ENCODE measurements at regions not wholly inside any gene's neighbourhood (a gene's known extent, or its start where the extent isn't known, plus 50 kb on each side); places are given as distances from the start of the nearest gene placed in this dataset.

- ChIA-PET CTCF (no interaction called here), POLR2A (no interaction called here)
- H3K4me1 ChIP-seq (ENCODE audit: control insufficient read depth, insufficient read depth, low read length) = no peaks in the 10 kb centered on the region
- no peaks in the 10 kb centered on the region for H3K36me3 ChIP-seq (ENCODE audit: control insufficient read depth in 2 of 2, insufficient read depth in 1 of 2, low read length in 2 of 2)
- no peak overlapping the region for H3K27ac ChIP-seq (ENCODE audit: extremely low read depth, low read depth, low read length)
- TF ChIP-seq SP3 (tag by site-specific recombination; IDR thresholded peaks at IDR 0.05) = no peak
- TF ChIP-seq GLIS1 (tag by site-specific recombination; IDR thresholded peaks at IDR 0.05) = peak; percentile 23; the same call in 1 of the 2 replicates
- TF ChIP-seq ZSCAN16 (tag by site-specific recombination; IDR thresholded peaks at IDR 0.05) = no peak
- peak; percentile 19; the same call in 1 of the 2 replicates for TF ChIP-seq ZBTB17 (tag by site-specific recombination; IDR thresholded peaks at IDR 0.05)
- TF ChIP-seq ZNF19 (tag by site-specific recombination; IDR thresholded peaks at IDR 0.05; ENCODE audit: low read depth) = no peak
- TF ChIP-seq ZNF600 (tag by site-specific recombination; IDR thresholded peaks at IDR 0.05) = no peak
- no peak for TF ChIP-seq ZNF777 (tag by site-specific recombination; IDR thresholded peaks at IDR 0.05; ENCODE audit: borderline replicate concordance)
- no peak for TF ChIP-seq ZNF114 (tag by site-specific recombination; IDR thresholded peaks at IDR 0.05)
- peak; percentile 67 for TF ChIP-seq ZNF629 (tag by site-specific recombination; IDR thresholded peaks at IDR 0.05)
- TF ChIP-seq ZNF837 (tag by site-specific recombination; IDR thresholded peaks at IDR 0.05) = no peak
- TF ChIP-seq KLF7 (tag by site-specific recombination; IDR thresholded peaks at IDR 0.05; ENCODE audit: borderline replicate concordance) = no peak
- no peak for TF ChIP-seq ZNF514 (tag by site-specific recombination; IDR thresholded peaks at IDR 0.05)
- 0 out of 2 replicates have a peak, but pooled peaks have one; percentile 12 for TF ChIP-seq PRDM1 (tag by site-specific recombination; IDR thresholded peaks at IDR 0.05)
- TF ChIP-seq ZNF623 (tag by site-specific recombination; IDR thresholded peaks at IDR 0.05) = no peak
- peak; percentile 84 for TF ChIP-seq ZNF366 (tag by site-specific recombination; conservative IDR thresholded peaks at IDR 0.05)
- TF ChIP-seq ZNF521 (tag by site-specific recombination; IDR thresholded peaks at IDR 0.05) = no peak
- TF ChIP-seq ATF2 (tag by site-specific recombination; IDR thresholded peaks at IDR 0.05; ENCODE audit: low read depth) = peak; percentile 71; the same call in 1 of the 2 replicates
- TF ChIP-seq ZNF335 (tag by site-specific recombination; conservative IDR thresholded peaks at IDR 0.05) = peak; percentile 36; the same call in 1 of the 2 replicates
- TF ChIP-seq ZBTB21 (tag by site-specific recombination; IDR thresholded peaks at IDR 0.05) = peak; percentile 79
- peak; percentile 56 for TF ChIP-seq SP7 (tag by site-specific recombination; IDR thresholded peaks at IDR 0.05)
- H3K9me3 ChIP-seq (ENCODE audit: control insufficient read depth, insufficient read depth, low read depth, low read length) = no peaks in the 10 kb centered on the region
- H3K4me3 ChIP-seq (ENCODE audit: low read depth, low read length) = no peak overlapping the region
Measured at GRCh38 chr5:123844873-123845272, 332.9 kb downstream of the CSNK1G3 start.

- Histone ChIP-seq H3K9me3 (ENCODE audit: control insufficient read depth, insufficient read depth, low read depth, low read length) (no peaks in the 10 kb centered on the region), H3K4me3 (ENCODE audit: low read depth, low read length) (no peak overlapping the region), H3K27ac (ENCODE audit: extremely low read depth, low read depth, low read length) (no peak overlapping the region), H3K36me3 (ENCODE audit: control insufficient read depth in 2 of 2, insufficient read depth in 1 of 2, low read length in 2 of 2) (no peaks in the 10 kb centered on the region), H3K4me1 (ENCODE audit: control insufficient read depth, insufficient read depth, low read length) (peaks cover 3% of the 10 kb centered on the region; the same call in 1 of the 2 replicates)
- ChIA-PET CTCF (interaction anchor here (0.7 kb wide), 1 partner anchor 86 kb away, joined by 3 read pairs; no protein-coding TSS in a partner anchor), POLR2A (interaction anchor here (1.1 kb wide), 1 partner anchor 74 kb away, joined by 5 read pairs; no protein-coding TSS in a partner anchor)
- TF ChIP-seq KLF7 (tag by site-specific recombination; IDR thresholded peaks at IDR 0.05; ENCODE audit: borderline replicate concordance) = no peak
Measured at GRCh38 chr5:123835421-123835820, 323.4 kb downstream of the CSNK1G3 start.

GRCh38 chr5:123830575-123830974 lies 318.6 kb downstream of the CSNK1G3 start:
- H3K9me3 ChIP-seq (ENCODE audit: control insufficient read depth, insufficient read depth, low read depth, low read length) = no peaks in the 10 kb centered on the region
- CTCF ChIA-PET = interaction anchor here (0.7 kb wide), 2 partner anchors 24 to 701 kb away, joined by 3 read pairs; no protein-coding TSS in a partner anchor
- POLR2A ChIA-PET = no interaction called here

More at GRCh38 chr5:123830575-123830974, 318.6 kb downstream of the CSNK1G3 start:
- peaks cover 2% of the 10 kb centered on the region; the same call in 1 of the 2 replicates for H3K4me1 ChIP-seq (ENCODE audit: control insufficient read depth, insufficient read depth, low read length)
- TF ChIP-seq SCRT2 (tag by site-specific recombination; IDR thresholded peaks at IDR 0.05) (peak; percentile 93), ZFP69B (tag by site-specific recombination; IDR thresholded peaks at IDR 0.05) (no peak), SCRT1 (tag by site-specific recombination; IDR thresholded peaks at IDR 0.05; ENCODE audit: borderline replicate concordance) (peak; percentile 67; the same call in 1 of the 2 replicates), ZNF394 (tag by site-specific recombination; IDR thresholded peaks at IDR 0.05; ENCODE audit: borderline replicate concordance) (no peak), ZBTB8A (tag by site-specific recombination; IDR thresholded peaks at IDR 0.05) (no peak), ZIC2 (tag by site-specific recombination; IDR thresholded peaks at IDR 0.05) (no peak), ZNF621 (tag by site-specific recombination; IDR thresholded peaks at IDR 0.05) (no peak)
- H3K36me3 ChIP-seq (ENCODE audit: control insufficient read depth in 2 of 2, insufficient read depth in 1 of 2, low read length in 2 of 2) = no peaks in the 10 kb centered on the region
- H3K4me3 ChIP-seq (ENCODE audit: low read depth, low read length) = no peak overlapping the region
- no peak overlapping the region for H3K27ac ChIP-seq (ENCODE audit: extremely low read depth, low read depth, low read length)

All from HEK293 (cell line).